GM19351 (cell line): ENCODE measurements at regions not wholly inside any gene's neighbourhood (a gene's known extent, or its start where the extent isn't known, plus 50 kb on each side); places are given as distances from the start of the nearest gene placed in this dataset.

Source experiments
- ATAC-seq: cut with Tn5 transposase; IDR thresholded peaks from one replicate; pipeline ENCODE4 v1.9.1; 2021; ENCODE audit warnings: mild to moderate bottlenecking, moderate library complexity; ENCODE audit not compliant: unreplicated experiment

GRCh38 chr16:77590707-77591106 lies 131.6 kb upstream of the NUDT7 start:
- ATAC-seq = no peak

- no peak for ATAC-seq
Measured at GRCh38 chr16:77591347-77591746, 131.0 kb upstream of the NUDT7 start.

GRCh38 chr16:77592021-77592420 lies 130.3 kb upstream of the NUDT7 start:
- ATAC-seq = no peak

GRCh38 chr16:77594057-77594456 lies 128.3 kb upstream of the NUDT7 start:
- no peak for ATAC-seq

- no peak for ATAC-seq
Measured at GRCh38 chr16:77594799-77595596, 127.3 kb upstream of the NUDT7 start.

- no peak for ATAC-seq
Measured at GRCh38 chr16:77596261-77596660, 126.1 kb upstream of the NUDT7 start.

- peak; percentile 76 for ATAC-seq
Measured at GRCh38 chr16:77599793-77600415, 122.4 kb upstream of the NUDT7 start.

GRCh38 chr16:77600555-77600954 lies 121.8 kb upstream of the NUDT7 start:
- ATAC-seq = no peak

- ATAC-seq = no peak
Measured at GRCh38 chr16:77603656-77604055, 118.7 kb upstream of the NUDT7 start.

GRCh38 chr16:77610496-77610895 lies 111.8 kb upstream of the NUDT7 start:
- ATAC-seq = no peak

GRCh38 chr16:77611386-77611785 lies 110.9 kb upstream of the NUDT7 start:
- no peak for ATAC-seq

GRCh38 chr16:77612596-77612995 lies 109.7 kb upstream of the NUDT7 start:
- ATAC-seq = no peak

GRCh38 chr16:77613095-77613494 lies 109.2 kb upstream of the NUDT7 start:
- no peak for ATAC-seq

GRCh38 chr16:77617553-77617952 lies 104.8 kb upstream of the NUDT7 start:
- ATAC-seq = no peak

GRCh38 chr16:77617996-77618395 lies 104.3 kb upstream of the NUDT7 start:
- no peak for ATAC-seq

GRCh38 chr16:77618951-77619350 lies 103.4 kb upstream of the NUDT7 start:
- no peak for ATAC-seq

- no peak for ATAC-seq
Measured at GRCh38 chr16:77624085-77624484, 98.2 kb upstream of the NUDT7 start.

- ATAC-seq = no peak
Measured at GRCh38 chr16:77636615-77637014, 85.7 kb upstream of the NUDT7 start.

GRCh38 chr16:77637940-77638339 lies 84.4 kb upstream of the NUDT7 start:
- ATAC-seq = no peak

- no peak for ATAC-seq
Measured at GRCh38 chr16:77643176-77643575, 79.1 kb upstream of the NUDT7 start.

GRCh38 chr16:77645764-77646163 lies 76.5 kb upstream of the NUDT7 start:
- ATAC-seq = no peak

- no peak for ATAC-seq
Measured at GRCh38 chr16:77647726-77648125, 74.6 kb upstream of the NUDT7 start.

GRCh38 chr16:77650761-77651160 lies 71.6 kb upstream of the NUDT7 start:
- no peak for ATAC-seq
